H1 (cell line): ENCODE measurements at regions not wholly inside any gene's neighbourhood (a gene's known extent, or its start where the extent isn't known, plus 50 kb on each side); places are given as distances from the start of the nearest gene placed in this dataset.

ENCODE experiments used
- EGR1 ChIP-seq: IDR thresholded peaks from 2 replicates; pipeline ENCODE4 v1.6.1; 2011; ENCODE audit warnings: low read depth, low read length, borderline replicate concordance
- EZH2 ChIP-seq: fragments of 200-600 bp; sonication (generic); IDR thresholded peaks from 2 replicates; pipeline ENCODE4 v1.7.1; 2012; ENCODE audit warnings: low read depth, mild to moderate bottlenecking, moderate library complexity, low read length, inconsistent platforms; ENCODE audit not compliant: severe bottlenecking
- JUN ChIP-seq: IDR thresholded peaks from 2 replicates; pipeline ENCODE4 v1.6.1; 2011; ENCODE audit warnings: low read depth, mild to moderate bottlenecking, improper control_type of control experiment, low read length
- NRF1 ChIP-seq: IDR thresholded peaks from 2 replicates; pipeline ENCODE4 v1.6.1; 2011; ENCODE audit warnings: mild to moderate bottlenecking, low read depth, low read length, improper control_type of control experiment
- PHF8 ChIP-seq: fragments of 200-600 bp; sonication (generic); conservative IDR thresholded peaks from 2 replicates; pipeline ENCODE4 v1.7.1; 2012; ENCODE audit warnings: low read depth, mild to moderate bottlenecking, inconsistent platforms, low read length, moderate library complexity
- POLR2AphosphoS5 ChIP-seq: IDR thresholded peaks from 2 replicates; pipeline ENCODE4 v1.6.1; 2011; ENCODE audit warnings: low read depth, low read length
- TBP ChIP-seq: IDR thresholded peaks from 2 replicates; pipeline ENCODE4 v1.6.1; 2011; ENCODE audit warnings: low read depth, low read length, improper control_type of control experiment
- TF ChIP-seq, protein P1 (sequence below): IDR thresholded peaks from 2 replicates; pipeline ENCODE4 v1.6.1; 2011; ENCODE audit warnings: low read depth, mild to moderate bottlenecking, low read length; ENCODE audit not compliant: insufficient read depth
- TF ChIP-seq, protein P2 (sequence below), 3 experiments: IDR thresholded peaks; 1 replicate in 2 of 3; 2 replicates in 1 of 3; pipeline versions ENCODE4 v1.5.1 to v1.6.1; 2011; ENCODE audit warnings: low read length in 3 of 3, mild to moderate bottlenecking in 3 of 3, inconsistent platforms in 2 of 3, low read depth in 1 of 3, moderate library complexity in 1 of 3; ENCODE audit not compliant: insufficient read depth in 1 of 3; ENCODE audit errors: control extremely low read depth in 1 of 3
- TF ChIP-seq, protein P3 (sequence below): IDR thresholded peaks from 2 replicates; pipeline ENCODE4 v1.6.1; 2012; ENCODE audit warnings: low read length, inconsistent platforms
- TF ChIP-seq, protein P4 (sequence below): fragments of 300-600 bp; sonication (generic); IDR thresholded peaks from 2 replicates; pipeline ENCODE4 v1.7.1; 2012; ENCODE audit warnings: low read length, moderate library complexity, mild to moderate bottlenecking, inconsistent platforms; ENCODE audit not compliant: insufficient replicate concordance

DNA sequence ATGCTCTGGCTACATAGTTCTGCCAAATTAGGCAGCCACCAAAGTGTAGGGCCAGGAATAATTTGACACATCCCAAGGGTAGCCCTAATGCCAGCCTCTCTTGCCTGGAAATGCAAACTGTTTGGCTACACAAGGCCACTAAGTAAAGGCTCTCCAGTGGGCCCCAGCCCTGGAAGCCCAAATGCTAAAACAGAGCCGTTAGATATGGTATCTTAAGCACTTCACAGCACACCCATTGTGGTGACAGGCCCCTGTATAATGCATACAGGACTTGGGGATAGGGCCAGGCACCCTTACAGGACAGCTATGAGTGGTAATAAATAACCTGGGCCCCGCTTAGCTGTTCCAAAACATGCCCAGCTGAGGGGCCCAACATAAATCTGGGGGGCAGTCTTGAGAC, 623.9 kb downstream of the BCOR start:
- TF ChIP-seq JUN: no peak
- TF ChIP-seq NRF1: no peak
- TF ChIP-seq, protein P1, sequence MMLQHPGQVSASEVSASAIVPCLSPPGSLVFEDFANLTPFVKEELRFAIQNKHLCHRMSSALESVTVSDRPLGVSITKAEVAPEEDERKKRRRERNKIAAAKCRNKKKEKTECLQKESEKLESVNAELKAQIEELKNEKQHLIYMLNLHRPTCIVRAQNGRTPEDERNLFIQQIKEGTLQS: no peak
- TF ChIP-seq, protein P2, sequence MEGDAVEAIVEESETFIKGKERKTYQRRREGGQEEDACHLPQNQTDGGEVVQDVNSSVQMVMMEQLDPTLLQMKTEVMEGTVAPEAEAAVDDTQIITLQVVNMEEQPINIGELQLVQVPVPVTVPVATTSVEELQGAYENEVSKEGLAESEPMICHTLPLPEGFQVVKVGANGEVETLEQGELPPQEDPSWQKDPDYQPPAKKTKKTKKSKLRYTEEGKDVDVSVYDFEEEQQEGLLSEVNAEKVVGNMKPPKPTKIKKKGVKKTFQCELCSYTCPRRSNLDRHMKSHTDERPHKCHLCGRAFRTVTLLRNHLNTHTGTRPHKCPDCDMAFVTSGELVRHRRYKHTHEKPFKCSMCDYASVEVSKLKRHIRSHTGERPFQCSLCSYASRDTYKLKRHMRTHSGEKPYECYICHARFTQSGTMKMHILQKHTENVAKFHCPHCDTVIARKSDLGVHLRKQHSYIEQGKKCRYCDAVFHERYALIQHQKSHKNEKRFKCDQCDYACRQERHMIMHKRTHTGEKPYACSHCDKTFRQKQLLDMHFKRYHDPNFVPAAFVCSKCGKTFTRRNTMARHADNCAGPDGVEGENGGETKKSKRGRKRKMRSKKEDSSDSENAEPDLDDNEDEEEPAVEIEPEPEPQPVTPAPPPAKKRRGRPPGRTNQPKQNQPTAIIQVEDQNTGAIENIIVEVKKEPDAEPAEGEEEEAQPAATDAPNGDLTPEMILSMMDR (IDR thresholded peaks at IDR 0.05; ENCODE audit: control extremely low read depth in 1 of 3, insufficient read depth in 1 of 3, low read depth in 1 of 3, low read length in 3 of 3): no peak
- TF ChIP-seq, protein P3, sequence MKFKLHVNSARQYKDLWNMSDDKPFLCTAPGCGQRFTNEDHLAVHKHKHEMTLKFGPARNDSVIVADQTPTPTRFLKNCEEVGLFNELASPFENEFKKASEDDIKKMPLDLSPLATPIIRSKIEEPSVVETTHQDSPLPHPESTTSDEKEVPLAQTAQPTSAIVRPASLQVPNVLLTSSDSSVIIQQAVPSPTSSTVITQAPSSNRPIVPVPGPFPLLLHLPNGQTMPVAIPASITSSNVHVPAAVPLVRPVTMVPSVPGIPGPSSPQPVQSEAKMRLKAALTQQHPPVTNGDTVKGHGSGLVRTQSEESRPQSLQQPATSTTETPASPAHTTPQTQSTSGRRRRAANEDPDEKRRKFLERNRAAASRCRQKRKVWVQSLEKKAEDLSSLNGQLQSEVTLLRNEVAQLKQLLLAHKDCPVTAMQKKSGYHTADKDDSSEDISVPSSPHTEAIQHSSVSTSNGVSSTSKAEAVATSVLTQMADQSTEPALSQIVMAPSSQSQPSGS: no peak
- TF ChIP-seq, protein P4, sequence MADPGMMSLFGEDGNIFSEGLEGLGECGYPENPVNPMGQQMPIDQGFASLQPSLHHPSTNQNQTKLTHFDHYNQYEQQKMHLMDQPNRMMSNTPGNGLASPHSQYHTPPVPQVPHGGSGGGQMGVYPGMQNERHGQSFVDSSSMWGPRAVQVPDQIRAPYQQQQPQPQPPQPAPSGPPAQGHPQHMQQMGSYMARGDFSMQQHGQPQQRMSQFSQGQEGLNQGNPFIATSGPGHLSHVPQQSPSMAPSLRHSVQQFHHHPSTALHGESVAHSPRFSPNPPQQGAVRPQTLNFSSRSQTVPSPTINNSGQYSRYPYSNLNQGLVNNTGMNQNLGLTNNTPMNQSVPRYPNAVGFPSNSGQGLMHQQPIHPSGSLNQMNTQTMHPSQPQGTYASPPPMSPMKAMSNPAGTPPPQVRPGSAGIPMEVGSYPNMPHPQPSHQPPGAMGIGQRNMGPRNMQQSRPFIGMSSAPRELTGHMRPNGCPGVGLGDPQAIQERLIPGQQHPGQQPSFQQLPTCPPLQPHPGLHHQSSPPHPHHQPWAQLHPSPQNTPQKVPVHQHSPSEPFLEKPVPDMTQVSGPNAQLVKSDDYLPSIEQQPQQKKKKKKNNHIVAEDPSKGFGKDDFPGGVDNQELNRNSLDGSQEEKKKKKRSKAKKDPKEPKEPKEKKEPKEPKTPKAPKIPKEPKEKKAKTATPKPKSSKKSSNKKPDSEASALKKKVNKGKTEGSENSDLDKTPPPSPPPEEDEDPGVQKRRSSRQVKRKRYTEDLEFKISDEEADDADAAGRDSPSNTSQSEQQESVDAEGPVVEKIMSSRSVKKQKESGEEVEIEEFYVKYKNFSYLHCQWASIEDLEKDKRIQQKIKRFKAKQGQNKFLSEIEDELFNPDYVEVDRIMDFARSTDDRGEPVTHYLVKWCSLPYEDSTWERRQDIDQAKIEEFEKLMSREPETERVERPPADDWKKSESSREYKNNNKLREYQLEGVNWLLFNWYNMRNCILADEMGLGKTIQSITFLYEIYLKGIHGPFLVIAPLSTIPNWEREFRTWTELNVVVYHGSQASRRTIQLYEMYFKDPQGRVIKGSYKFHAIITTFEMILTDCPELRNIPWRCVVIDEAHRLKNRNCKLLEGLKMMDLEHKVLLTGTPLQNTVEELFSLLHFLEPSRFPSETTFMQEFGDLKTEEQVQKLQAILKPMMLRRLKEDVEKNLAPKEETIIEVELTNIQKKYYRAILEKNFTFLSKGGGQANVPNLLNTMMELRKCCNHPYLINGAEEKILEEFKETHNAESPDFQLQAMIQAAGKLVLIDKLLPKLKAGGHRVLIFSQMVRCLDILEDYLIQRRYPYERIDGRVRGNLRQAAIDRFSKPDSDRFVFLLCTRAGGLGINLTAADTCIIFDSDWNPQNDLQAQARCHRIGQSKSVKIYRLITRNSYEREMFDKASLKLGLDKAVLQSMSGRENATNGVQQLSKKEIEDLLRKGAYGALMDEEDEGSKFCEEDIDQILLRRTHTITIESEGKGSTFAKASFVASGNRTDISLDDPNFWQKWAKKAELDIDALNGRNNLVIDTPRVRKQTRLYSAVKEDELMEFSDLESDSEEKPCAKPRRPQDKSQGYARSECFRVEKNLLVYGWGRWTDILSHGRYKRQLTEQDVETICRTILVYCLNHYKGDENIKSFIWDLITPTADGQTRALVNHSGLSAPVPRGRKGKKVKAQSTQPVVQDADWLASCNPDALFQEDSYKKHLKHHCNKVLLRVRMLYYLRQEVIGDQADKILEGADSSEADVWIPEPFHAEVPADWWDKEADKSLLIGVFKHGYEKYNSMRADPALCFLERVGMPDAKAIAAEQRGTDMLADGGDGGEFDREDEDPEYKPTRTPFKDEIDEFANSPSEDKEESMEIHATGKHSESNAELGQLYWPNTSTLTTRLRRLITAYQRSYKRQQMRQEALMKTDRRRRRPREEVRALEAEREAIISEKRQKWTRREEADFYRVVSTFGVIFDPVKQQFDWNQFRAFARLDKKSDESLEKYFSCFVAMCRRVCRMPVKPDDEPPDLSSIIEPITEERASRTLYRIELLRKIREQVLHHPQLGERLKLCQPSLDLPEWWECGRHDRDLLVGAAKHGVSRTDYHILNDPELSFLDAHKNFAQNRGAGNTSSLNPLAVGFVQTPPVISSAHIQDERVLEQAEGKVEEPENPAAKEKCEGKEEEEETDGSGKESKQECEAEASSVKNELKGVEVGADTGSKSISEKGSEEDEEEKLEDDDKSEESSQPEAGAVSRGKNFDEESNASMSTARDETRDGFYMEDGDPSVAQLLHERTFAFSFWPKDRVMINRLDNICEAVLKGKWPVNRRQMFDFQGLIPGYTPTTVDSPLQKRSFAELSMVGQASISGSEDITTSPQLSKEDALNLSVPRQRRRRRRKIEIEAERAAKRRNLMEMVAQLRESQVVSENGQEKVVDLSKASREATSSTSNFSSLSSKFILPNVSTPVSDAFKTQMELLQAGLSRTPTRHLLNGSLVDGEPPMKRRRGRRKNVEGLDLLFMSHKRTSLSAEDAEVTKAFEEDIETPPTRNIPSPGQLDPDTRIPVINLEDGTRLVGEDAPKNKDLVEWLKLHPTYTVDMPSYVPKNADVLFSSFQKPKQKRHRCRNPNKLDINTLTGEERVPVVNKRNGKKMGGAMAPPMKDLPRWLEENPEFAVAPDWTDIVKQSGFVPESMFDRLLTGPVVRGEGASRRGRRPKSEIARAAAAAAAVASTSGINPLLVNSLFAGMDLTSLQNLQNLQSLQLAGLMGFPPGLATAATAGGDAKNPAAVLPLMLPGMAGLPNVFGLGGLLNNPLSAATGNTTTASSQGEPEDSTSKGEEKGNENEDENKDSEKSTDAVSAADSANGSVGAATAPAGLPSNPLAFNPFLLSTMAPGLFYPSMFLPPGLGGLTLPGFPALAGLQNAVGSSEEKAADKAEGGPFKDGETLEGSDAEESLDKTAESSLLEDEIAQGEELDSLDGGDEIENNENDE: no peak
- no peak for TF ChIP-seq EZH2
- no peak for TF ChIP-seq PHF8
- no peak for TF ChIP-seq TBP
- TF ChIP-seq EGR1: no peak
- no peak for TF ChIP-seq POLR2AphosphoS5
